Naive thymus-derived CD4-positive, alpha-beta T cell (primary cell): ENCODE measurements at regions not wholly inside any gene's neighbourhood (a gene's known extent, or its start where the extent isn't known, plus 50 kb on each side); places are given as distances from the start of the nearest gene placed in this dataset.

Experiments used
- ATAC-seq: fragments of 150-1000 bp; cut with Tn5 transposase; 2 replicates; pipeline ENCODE4 v1.10.0; 2021; ENCODE audit warnings: mild to moderate bottlenecking, moderate library complexity
- CTCF ChIA-PET: fragments of 350-600 bp; sonication (Branson Sonifier 250); formaldehyde crosslinking; loops from one replicate; lab custom pipeline; 2021; ENCODE audit warnings: antibody characterized with exemption; lab: Charles Lee
- POLR2A ChIA-PET: fragments of 350-600 bp; sonication (Branson Sonifier 250); formaldehyde crosslinking; loops from one replicate; lab custom pipeline; 2021; ENCODE audit warnings: antibody characterized with exemption, inconsistent platforms; lab: Charles Lee
- DNase-seq, 9 donors: peaks; one replicate each; pipeline versions ENCODE4 v3.0.0 to v3.0.0-alpha.2; 2020 to 2022; ENCODE audit warnings: mixed read lengths in 1 of 9
- H3K27ac ChIP-seq: one replicate; pipeline ENCODE4 v1.7.0; 2013; ENCODE audit warnings: mild to moderate bottlenecking, low read depth, low read length, moderate library complexity
- H3K27me3 ChIP-seq, 2 donors: one replicate each; pipeline ENCODE4 v1.7.0; 2013; ENCODE audit warnings: low read length in 2 of 2, mild to moderate bottlenecking in 2 of 2, moderate library complexity in 2 of 2; ENCODE audit not compliant: control insufficient read depth in 2 of 2, insufficient read depth in 2 of 2
- H3K36me3 ChIP-seq, 3 experiments: 1 replicate in 2 of 3; 2 replicates in 1 of 3; pipeline ENCODE4 v1.7.0; 2013; ENCODE audit warnings: low read length in 3 of 3, mild to moderate bottlenecking in 3 of 3, moderate library complexity in 1 of 3; ENCODE audit not compliant: insufficient read depth in 3 of 3, control insufficient read depth in 2 of 3
- H3K4me1 ChIP-seq, 2 donors: one replicate each; pipeline ENCODE4 v1.7.0; 2013; ENCODE audit warnings: low read length in 2 of 2, mild to moderate bottlenecking in 2 of 2, moderate library complexity in 1 of 2; ENCODE audit not compliant: control insufficient read depth in 2 of 2, insufficient read depth in 2 of 2
- H3K4me3 ChIP-seq: 2 replicates; pipeline ENCODE4 v1.7.0; 2013; ENCODE audit warnings: mild to moderate bottlenecking, low read length
- H3K9me3 ChIP-seq, 3 experiments: 1 replicate in 2 of 3; 2 replicates in 1 of 3; pipeline ENCODE4 v1.7.0; 2013; ENCODE audit warnings: low read length in 3 of 3; ENCODE audit not compliant: control insufficient read depth in 2 of 3
- H3K27ac Mint-ChIP-seq, 9 donors: one replicate each; pipeline ENCODE4 v1.8.0; 2020 to 2022; ENCODE audit warnings: mixed read lengths in 9 of 9, mild to moderate bottlenecking in 8 of 9, moderate library complexity in 5 of 9, inconsistent platforms in 2 of 9
- H3K27me3 Mint-ChIP-seq, 5 donors: one replicate each; pipeline ENCODE4 v1.8.0; 2021 to 2022; ENCODE audit warnings: mixed read lengths in 5 of 5, mild to moderate bottlenecking in 1 of 5
- H3K36me3 Mint-ChIP-seq, 5 donors: one replicate each; pipeline ENCODE4 v1.8.0; 2020 to 2022; ENCODE audit warnings: mixed read lengths in 5 of 5, mild to moderate bottlenecking in 3 of 5, inconsistent platforms in 1 of 5
- H3K4me1 Mint-ChIP-seq, 7 donors: one replicate each; pipeline ENCODE4 v1.8.0; 2020 to 2022; ENCODE audit warnings: mixed read lengths in 7 of 7, mild to moderate bottlenecking in 3 of 7, inconsistent platforms in 1 of 7
- H3K4me3 Mint-ChIP-seq, 10 donors: one replicate each; pipeline ENCODE4 v1.8.0; 2020 to 2022; ENCODE audit warnings: mild to moderate bottlenecking in 10 of 10, mixed read lengths in 10 of 10, moderate library complexity in 6 of 10, inconsistent platforms in 2 of 10
- H3K9me3 Mint-ChIP-seq, 11 donors: one replicate each; pipeline ENCODE4 v1.8.0; 2020 to 2022; ENCODE audit warnings: mixed read lengths in 11 of 11, mild to moderate bottlenecking in 4 of 11, inconsistent platforms in 1 of 11, moderate library complexity in 1 of 11
- intact Hi-C, 2 donors: fragments of 100-400 bp; cut with micrococcal nuclease; formaldehyde crosslinking; loops; one replicate each; pipeline ENCODE4 v1.15.1; 2023

DNA sequence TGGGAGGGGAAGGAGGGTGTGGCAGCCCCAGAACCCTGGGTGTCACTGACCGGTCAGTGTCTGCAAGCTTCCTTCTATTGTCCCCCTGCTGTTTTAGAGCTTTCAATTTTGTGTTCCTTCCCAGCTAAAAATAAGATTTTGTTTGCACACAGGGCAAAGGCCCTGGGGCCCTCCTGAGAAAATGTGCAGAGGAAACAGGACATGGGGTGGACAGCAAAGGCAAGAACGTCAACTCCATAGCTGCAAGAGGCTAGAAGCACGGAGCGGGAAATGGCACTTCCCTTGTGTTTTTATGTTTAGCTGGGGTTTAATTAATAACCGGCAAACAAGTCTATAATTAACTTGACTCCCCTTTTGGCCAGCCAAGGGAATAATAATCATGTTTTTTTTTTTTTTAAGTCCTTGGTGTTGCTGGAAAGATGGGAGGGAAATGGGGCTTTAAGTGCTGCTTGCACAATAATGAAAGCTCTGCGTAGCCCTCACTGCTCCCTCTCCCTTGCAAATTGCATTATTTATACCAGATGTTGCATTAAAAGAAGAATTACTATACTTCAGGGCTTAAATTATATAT lies 261.4 kb upstream of the USP24 start:
- Mint-ChIP-seq H3K9me3 (peaks cover 0 to 2% (median 0%) of the 10 kb centered on the region in 11 donors), H3K4me3 (no peak overlapping the region), H3K27ac (no peak overlapping the region), H3K36me3 (no peaks in the 10 kb centered on the region), H3K4me1 (peaks cover 0 to 1% (median 0%) of the 10 kb centered on the region in 7 donors), H3K27me3 (peaks cover 15 to 40% (median 31%) of the 10 kb centered on the region in 5 donors)
- ATAC-seq (no peak), DNase-seq (no peak)
- H3K27ac ChIP-seq = no peak overlapping the region
- H3K4me3 ChIP-seq = no peak overlapping the region
- no peaks in the 10 kb centered on the region for H3K36me3 ChIP-seq
- CTCF ChIA-PET = no interaction called here
- H3K9me3 ChIP-seq = no peaks in the 10 kb centered on the region
- intact Hi-C loops = no loop called here
- no peaks in the 10 kb centered on the region for H3K27me3 ChIP-seq
- no peaks in the 10 kb centered on the region for H3K4me1 ChIP-seq
- POLR2A ChIA-PET = no interaction called here

DNA sequence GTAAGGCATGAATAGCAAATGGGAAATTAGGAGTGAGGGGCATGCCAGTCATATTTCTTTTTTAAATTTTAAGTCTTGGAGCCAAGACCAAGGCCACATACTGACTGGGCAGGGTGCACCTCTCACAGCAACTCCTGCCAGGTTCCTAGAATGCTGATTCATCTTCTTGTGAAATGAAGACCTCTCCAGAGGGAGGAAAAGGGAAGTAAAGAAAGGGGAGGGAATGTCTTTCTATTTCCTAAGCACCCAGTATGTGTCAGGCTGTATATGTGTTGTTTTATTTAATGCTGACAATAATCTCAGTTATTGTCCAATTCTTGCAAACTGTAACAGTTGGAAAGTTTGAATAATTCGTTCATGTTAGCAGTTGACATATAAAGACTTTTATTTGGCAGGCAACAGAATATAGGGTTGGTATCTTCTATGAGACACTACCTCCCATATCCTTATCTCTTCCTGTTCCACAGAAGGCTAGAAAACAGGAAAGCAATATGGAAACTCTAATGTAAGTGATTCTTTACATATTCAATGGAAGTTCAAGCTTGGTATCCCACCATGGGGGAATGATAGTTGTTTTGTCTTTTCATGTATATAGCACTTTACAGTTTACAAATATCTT lies 259.1 kb upstream of the USP24 start:
- Mint-ChIP-seq H3K4me3 (no peak overlapping the region), H3K36me3 (no peaks in the 10 kb centered on the region), H3K9me3 (peaks cover 0 to 2% (median 0%) of the 10 kb centered on the region in 11 donors), H3K4me1 (peaks cover 0 to 1% (median 0%) of the 10 kb centered on the region in 7 donors), H3K27me3 (peaks cover 11 to 40% (median 29%) of the 10 kb centered on the region in 5 donors), H3K27ac (no peak overlapping the region)
- H3K9me3 ChIP-seq = no peaks in the 10 kb centered on the region
- no peak overlapping the region for H3K27ac ChIP-seq
- CTCF ChIA-PET = no interaction called here
- H3K36me3 ChIP-seq = no peaks in the 10 kb centered on the region
- H3K4me3 ChIP-seq = no peak overlapping the region
- H3K27me3 ChIP-seq = no peaks in the 10 kb centered on the region
- intact Hi-C loops = no loop called here
- no peaks in the 10 kb centered on the region for H3K4me1 ChIP-seq
- POLR2A ChIA-PET = no interaction called here
- ATAC-seq (peak; percentile 44), DNase-seq (no peak)

GRCh38 chr1:55473661-55474060 lies 258.5 kb upstream of the USP24 start:
- intact Hi-C loops = no loop called here
- no peaks in the 10 kb centered on the region for H3K9me3 ChIP-seq
- Mint-ChIP-seq H3K4me1 (peaks cover 0 to 1% (median 0%) of the 10 kb centered on the region in 7 donors), H3K27me3 (peaks cover 9 to 35% (median 29%) of the 10 kb centered on the region in 5 donors), H3K9me3 (peaks cover 0 to 2% (median 0%) of the 10 kb centered on the region in 11 donors), H3K4me3 (no peak overlapping the region), H3K27ac (no peak overlapping the region), H3K36me3 (no peaks in the 10 kb centered on the region)
- ATAC-seq (no peak), DNase-seq (no peak)
- H3K4me1 ChIP-seq = no peaks in the 10 kb centered on the region
- H3K27ac ChIP-seq = no peak overlapping the region
- no peaks in the 10 kb centered on the region for H3K36me3 ChIP-seq
- no peak overlapping the region for H3K4me3 ChIP-seq
- ChIA-PET CTCF (no interaction called here), POLR2A (no interaction called here)
- H3K27me3 ChIP-seq = no peaks in the 10 kb centered on the region

GRCh38 chr1:55472784-55473183 lies 257.6 kb upstream of the USP24 start:
- Mint-ChIP-seq H3K9me3 (peaks cover 0 to 2% (median 0%) of the 10 kb centered on the region in 11 donors), H3K4me3 (no peak overlapping the region), H3K4me1 (peaks cover 0 to 1% (median 0%) of the 10 kb centered on the region in 7 donors), H3K27ac (no peak overlapping the region), H3K27me3 (peaks cover 9 to 33% (median 26%) of the 10 kb centered on the region in 5 donors), H3K36me3 (no peaks in the 10 kb centered on the region)
- Histone ChIP-seq H3K27me3 (no peaks in the 10 kb centered on the region), H3K27ac (no peak overlapping the region), H3K36me3 (no peaks in the 10 kb centered on the region), H3K9me3 (no peaks in the 10 kb centered on the region), H3K4me3 (no peak overlapping the region), H3K4me1 (no peaks in the 10 kb centered on the region)
- DNase-seq (no peak), ATAC-seq (no peak)
- CTCF ChIA-PET = no interaction called here
- intact Hi-C loops = no loop called here
- POLR2A ChIA-PET = no interaction called here

GRCh38 chr1:55472115-55472514 lies 257.0 kb upstream of the USP24 start:
- ATAC-seq (no peak), DNase-seq (no peak)
- Histone ChIP-seq H3K4me1 (no peaks in the 10 kb centered on the region), H3K4me3 (no peak overlapping the region), H3K36me3 (no peaks in the 10 kb centered on the region), H3K27ac (no peak overlapping the region), H3K27me3 (no peaks in the 10 kb centered on the region), H3K9me3 (no peaks in the 10 kb centered on the region)
- H3K4me3 Mint-ChIP-seq = no peak overlapping the region
- no peak overlapping the region for H3K27ac Mint-ChIP-seq
- H3K36me3 Mint-ChIP-seq = no peaks in the 10 kb centered on the region
- ChIA-PET POLR2A (no interaction called here), CTCF (no interaction called here)
- H3K4me1 Mint-ChIP-seq = peaks cover 0 to 1% (median 0%) of the 10 kb centered on the region in 7 donors
- H3K9me3 Mint-ChIP-seq = peaks cover 0 to 2% (median 0%) of the 10 kb centered on the region in 11 donors
- intact Hi-C loops = no loop called here
- peaks cover 9 to 30% (median 20%) of the 10 kb centered on the region in 5 donors for H3K27me3 Mint-ChIP-seq

DNA sequence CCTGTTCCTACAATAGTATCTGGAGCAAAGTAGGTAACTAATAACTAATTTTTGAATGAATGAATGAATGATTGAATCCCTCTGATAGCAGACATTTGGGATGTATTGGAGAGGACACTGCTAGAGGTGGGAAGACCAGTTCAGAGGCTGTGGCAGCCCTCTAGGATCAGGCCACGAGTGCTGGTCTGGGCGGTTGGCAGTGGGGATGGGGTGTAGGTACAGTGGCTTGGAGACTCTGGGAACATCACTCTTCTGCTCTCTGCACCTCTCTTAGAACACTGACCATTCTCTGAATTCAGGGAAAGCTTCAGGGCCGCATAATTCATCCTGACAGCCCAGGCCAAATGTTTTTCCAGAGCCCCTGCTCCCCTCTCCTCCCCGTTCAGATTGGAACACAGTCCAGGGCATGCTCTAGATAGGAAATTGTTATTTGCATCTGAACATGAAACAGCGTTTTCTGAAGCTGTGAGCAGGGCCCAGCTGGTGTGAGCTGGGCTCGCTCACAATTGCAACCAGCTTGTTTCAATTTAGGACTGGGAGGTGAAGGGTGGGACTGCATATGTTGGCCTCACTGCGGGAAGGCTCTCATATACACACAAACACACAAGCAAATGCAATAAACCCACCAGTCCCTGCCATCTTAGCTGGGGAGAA lies 253.1 kb upstream of the USP24 start:
- POLR2A ChIA-PET = no interaction called here
- H3K27me3 Mint-ChIP-seq = peaks cover 0 to 13% (median 4%) of the 10 kb centered on the region in 5 donors

More for the DNA sequence above, 253.1 kb upstream of the USP24 start:
- CTCF ChIA-PET = no interaction called here
- Mint-ChIP-seq H3K27ac (no peak overlapping the region), H3K4me1 (peaks cover 0 to 3% (median 0%) of the 10 kb centered on the region in 7 donors), H3K9me3 (peaks cover 0 to 2% (median 0%) of the 10 kb centered on the region in 11 donors), H3K4me3 (no peak overlapping the region), H3K36me3 (no peaks in the 10 kb centered on the region)
- DNase-seq = no peak
- no peaks in the 10 kb centered on the region for H3K9me3 ChIP-seq
- no peak for ATAC-seq
- H3K36me3 ChIP-seq = no peaks in the 10 kb centered on the region
- H3K27ac ChIP-seq = no peak overlapping the region
- no peaks in the 10 kb centered on the region for H3K4me1 ChIP-seq
- no peaks in the 10 kb centered on the region for H3K27me3 ChIP-seq
- H3K4me3 ChIP-seq = no peak overlapping the region
- intact Hi-C loops = no loop called here
